ENCODE measurements at regions not wholly inside any gene's neighbourhood (a gene's known extent, or its start where the extent isn't known, plus 50 kb on each side); places are given as distances from the start of the nearest gene placed in this dataset.

DNA sequence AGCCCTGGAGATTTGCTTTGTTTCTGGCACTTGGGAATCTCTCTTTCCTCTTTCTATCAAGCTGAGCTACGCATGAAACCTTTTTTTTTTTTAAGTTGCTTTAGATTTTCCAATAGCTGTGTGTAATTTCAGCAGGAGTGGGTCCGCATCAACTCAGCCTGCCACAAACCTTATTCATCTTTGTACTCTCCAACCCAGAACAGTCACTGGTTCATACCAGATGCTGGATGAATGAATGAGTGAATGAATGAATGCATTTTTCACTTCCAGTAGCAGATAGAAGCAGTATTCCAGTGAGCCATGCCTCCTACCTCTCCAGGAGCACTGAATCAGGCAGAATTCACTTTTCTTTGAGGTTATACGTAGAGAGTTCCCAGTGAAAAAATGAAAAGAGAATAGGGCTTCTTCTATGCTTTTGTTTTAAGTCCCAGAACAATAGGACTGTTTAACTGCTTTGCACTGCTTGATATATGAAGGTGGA is 221.1 kb downstream of the TM9SF2 start:
- Histone ChIP-seq H3K56ac (replicated peaks; ENCODE audit: insufficient read length, low read depth, low read length) (no peak overlapping the region), H3K18ac (ENCODE audit: extremely low read depth, low read length) (peak overlapping the region; percentile 96), H2BK5ac (ENCODE audit: low read depth, low read length) (peak overlapping the region; percentile 83; the same call in 1 of the 2 replicates), H4K8ac (ENCODE audit: extremely low read depth, insufficient read depth, low read length) (no peak overlapping the region), H3K79me1 (ENCODE audit: low read depth, low read length) (no peaks in the 10 kb centered on the region), H3K4me1 (replicated peaks in 1 of 4; ENCODE audit: control insufficient read depth in 3 of 4, insufficient read depth in 4 of 4, low read length in 3 of 4) (peaks cover 3 to 26% (median 25%) of the 10 kb centered on the region in 4 experiments; a peak in 6 of 7 replicates), H2BK12ac (ENCODE audit: low read depth, low read length) (0 out of 2 replicates have a peak overlapping the region, but pooled peaks have one; percentile 96), H3K4me3 (ENCODE audit: extremely low read depth in 1 of 4, insufficient read depth in 2 of 4, low read depth in 3 of 4, low read length in 4 of 4) (no peak overlapping the region), H3K36me3 (ENCODE audit: control insufficient read depth in 2 of 4, insufficient read depth in 4 of 4, low read length in 3 of 4) (no peaks in the 10 kb centered on the region), H3K79me2 (ENCODE audit: control insufficient read depth in 1 of 2, insufficient read depth in 2 of 2, low read length in 2 of 2) (no peaks in the 10 kb centered on the region), H3K9me3 (ENCODE audit: insufficient read depth in 2 of 2, low read depth in 1 of 2, low read length in 1 of 2) (no peaks in the 10 kb centered on the region), H3K23ac (ENCODE audit: insufficient read length) (no peak overlapping the region), H2BK120ac (replicated peaks; ENCODE audit: low read depth, low read length) (peak overlapping the region; percentile 97), H2AFZ (ENCODE audit: low read length) (no peak overlapping the region), H4K5ac (ENCODE audit: insufficient read length, low read depth, low read length) (peak overlapping the region; percentile 26), H4K20me1 (replicated peaks in 1 of 2; ENCODE audit: control insufficient read depth in 1 of 2, insufficient read depth in 2 of 2, low read length in 2 of 2) (no peaks in the 10 kb centered on the region), H3K14ac (ENCODE audit: insufficient read length) (no peak overlapping the region), H3K4ac (replicated peaks; ENCODE audit: insufficient read length, low read depth, low read length) (peak overlapping the region; percentile 55), H4K91ac (replicated peaks; ENCODE audit: insufficient read length, low read length) (peak overlapping the region; percentile 92), H3K9ac (replicated peaks in 1 of 4; ENCODE audit: extremely low read depth in 1 of 4, low read depth in 3 of 4, low read length in 3 of 4) (no peak overlapping the region; a peak in 1 of 7 replicates), H3K23me2 (ENCODE audit: low read depth, low read length) (no peaks in the 10 kb centered on the region), H2AK5ac (ENCODE audit: low read depth, low read length) (0 out of 2 replicates have a peak overlapping the region, but pooled peaks have one; percentile 30), H3K27ac (ENCODE audit: low read depth, low read length) (peak overlapping the region; percentile 46; the same call in 1 of the 2 replicates), H3K4me2 (ENCODE audit: insufficient read depth in 1 of 2, low read depth in 2 of 2, low read length in 2 of 2) (no peak overlapping the region; a peak in 1 of 4 replicates), H2BK15ac (ENCODE audit: low read length) (no peak overlapping the region), H2BK20ac (ENCODE audit: low read length) (peak overlapping the region; percentile 97), H3K27me3 (replicated peaks in 1 of 4; ENCODE audit: control insufficient read depth in 3 of 4, extremely low read depth in 1 of 4, insufficient read depth in 3 of 4, low read length in 3 of 4) (no peaks in the 10 kb centered on the region)
- no peak for DNase-seq (ENCODE audit: low read depth in 1 of 2, low spot score in 2 of 2)
- 79% methylated on average over 3 of the region's 3 CpGs; no CpG with 5 or more reads in 1 of the 2 experiments for WGBS, 2 experiments (ENCODE audit: extremely low coverage in 1 of 2, insufficient coverage in 1 of 2, insufficient read length in 1 of 2, insufficient replicate concordance in 2 of 2, low coverage in 1 of 2, low lambda C conversion rate in 2 of 2, missing lambda C conversion rate in 1 of 2)
- CTCF ChIA-PET (ENCODE audit: partially characterized antibody) = interaction anchor here (0.7 to 1.5 kb wide), 6 partner anchors 10 to 109 kb away, joined by 3 to 4 read pairs (median 3); no protein-coding TSS in a partner anchor
- no peak for FAIRE-seq
- POLR2A ChIA-PET (ENCODE audit: partially characterized antibody) = interaction anchor here (0.8 to 1.4 kb wide), 4 partner anchors 9 to 25 kb away, joined by 3 to 5 read pairs (median 4); no protein-coding TSS in a partner anchor
- no peak for TF ChIP-seq SP2 (IDR thresholded peaks at IDR 0.05; ENCODE audit: low read length)
- TF ChIP-seq, protein P1, sequence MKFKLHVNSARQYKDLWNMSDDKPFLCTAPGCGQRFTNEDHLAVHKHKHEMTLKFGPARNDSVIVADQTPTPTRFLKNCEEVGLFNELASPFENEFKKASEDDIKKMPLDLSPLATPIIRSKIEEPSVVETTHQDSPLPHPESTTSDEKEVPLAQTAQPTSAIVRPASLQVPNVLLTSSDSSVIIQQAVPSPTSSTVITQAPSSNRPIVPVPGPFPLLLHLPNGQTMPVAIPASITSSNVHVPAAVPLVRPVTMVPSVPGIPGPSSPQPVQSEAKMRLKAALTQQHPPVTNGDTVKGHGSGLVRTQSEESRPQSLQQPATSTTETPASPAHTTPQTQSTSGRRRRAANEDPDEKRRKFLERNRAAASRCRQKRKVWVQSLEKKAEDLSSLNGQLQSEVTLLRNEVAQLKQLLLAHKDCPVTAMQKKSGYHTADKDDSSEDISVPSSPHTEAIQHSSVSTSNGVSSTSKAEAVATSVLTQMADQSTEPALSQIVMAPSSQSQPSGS (IDR thresholded peaks at IDR 0.05; ENCODE audit: low read length) = no peak
- no peak for TF ChIP-seq RXRA (IDR thresholded peaks at IDR 0.05; ENCODE audit: insufficient read depth, low read depth, low read length)
- TF ChIP-seq CTBP2 (IDR thresholded peaks at IDR 0.05; ENCODE audit: borderline replicate concordance, insufficient read depth, insufficient read length, low read length) = no peak
- no peak for TF ChIP-seq MAFK (IDR thresholded peaks at IDR 0.05; ENCODE audit: low read depth, low read length)
- no peak for TF ChIP-seq BCL11A (IDR thresholded peaks at IDR 0.05; ENCODE audit: low read depth in 2 of 2, low read length in 2 of 2)
- TF ChIP-seq JUND (IDR thresholded peaks at IDR 0.05; ENCODE audit: low read length) = no peak
- no peak for TF ChIP-seq TEAD4 (IDR thresholded peaks at IDR 0.05; ENCODE audit: low read depth, low read length)
- no peak for TF ChIP-seq KDM5A (IDR thresholded peaks at IDR 0.05; ENCODE audit: low read length)
- no peak for TF ChIP-seq ZNF274 (IDR thresholded peaks at IDR 0.05; ENCODE audit: borderline replicate concordance, extremely low read depth, low read length)
- no peak for TF ChIP-seq RFX5 (IDR thresholded peaks at IDR 0.05; ENCODE audit: borderline replicate concordance, low read depth, low read length)
- no peak for TF ChIP-seq HDAC6 (IDR thresholded peaks at IDR 0.05; ENCODE audit: low read depth, low read length)

Data from H1 (cell line).